HG03457 (cell line): ENCODE measurements at regions not wholly inside any gene's neighbourhood (a gene's known extent, or its start where the extent isn't known, plus 50 kb on each side); places are given as distances from the start of the nearest gene placed in this dataset.
"Not testable (repeated sequence)": the region's sequence is repeated elsewhere in the genome, so short reads cannot be mapped to it uniquely, and the experiment has no call there.

Experiments used
- ATAC-seq: cut with Tn5 transposase; IDR thresholded peaks from one replicate; pipeline ENCODE4 v1.9.1; 2021; ENCODE audit warnings: moderate number of reproducible peaks; ENCODE audit not compliant: unreplicated experiment

DNA sequence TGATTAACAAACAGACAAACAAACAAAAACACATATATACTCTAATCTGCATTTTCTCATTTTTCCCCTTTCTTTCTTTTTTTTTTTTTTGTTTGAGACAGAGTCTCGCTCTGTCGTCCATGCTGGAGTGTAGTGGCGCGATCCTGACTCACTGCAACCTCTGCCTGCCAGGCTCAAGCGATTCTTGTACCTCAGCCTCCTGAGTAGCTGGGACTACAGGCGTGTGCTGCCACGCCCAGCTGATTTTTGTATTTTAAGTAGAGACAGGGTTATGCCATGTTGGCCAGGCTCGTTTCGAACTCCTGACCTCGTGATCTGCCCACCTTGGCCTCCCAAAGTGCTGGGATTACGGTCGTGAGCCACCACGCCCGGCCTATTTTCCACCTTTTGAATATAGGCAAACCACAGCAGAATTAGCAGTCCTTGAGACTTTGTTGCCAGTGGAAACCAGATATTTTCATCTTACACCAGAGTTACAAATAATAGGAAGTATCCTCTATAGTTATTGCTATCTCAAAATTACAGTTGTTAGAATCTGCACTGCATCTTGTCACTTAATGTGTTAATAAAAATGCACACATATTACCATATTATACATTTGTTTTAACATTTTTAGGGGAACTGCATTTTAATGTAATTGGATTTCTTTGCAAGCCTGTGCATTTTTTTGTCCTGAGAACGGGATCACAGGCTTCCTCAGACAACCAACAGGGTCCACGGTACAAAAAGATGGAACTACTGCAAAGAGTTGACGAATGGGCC, 208.2 kb upstream of the ZNF217 start:
- no peak for ATAC-seq

GRCh38 chr20:53800883-53801604, 207.4 kb upstream of the ZNF217 start:
- ATAC-seq: no peak

- no peak for ATAC-seq
These were observed 206.8 kb upstream of the ZNF217 start for GRCh38 chr20:53800418-53800817.

- no peak for ATAC-seq
These were observed 203.4 kb upstream of the ZNF217 start for GRCh38 chr20:53797085-53797484.

DNA sequence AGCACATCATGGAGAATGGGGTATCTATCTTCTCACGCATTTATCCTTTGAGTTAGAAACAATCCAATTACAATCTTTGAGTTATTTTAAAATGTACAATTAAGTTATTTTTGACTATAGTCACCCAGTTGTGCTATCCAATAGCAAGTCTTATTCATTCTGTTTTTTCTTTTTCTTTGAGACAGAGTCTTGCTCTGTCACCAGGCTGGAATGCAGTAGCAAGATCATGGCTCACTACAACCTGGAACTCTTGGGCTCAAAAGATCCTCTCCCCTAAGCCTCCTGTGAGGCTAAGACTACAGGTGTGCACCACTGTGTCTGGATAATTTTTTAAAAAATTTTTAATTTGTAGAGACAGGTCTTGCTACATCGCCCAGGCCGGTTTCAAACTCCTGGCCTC, 201.5 kb upstream of the ZNF217 start:
- ATAC-seq: no peak

DNA sequence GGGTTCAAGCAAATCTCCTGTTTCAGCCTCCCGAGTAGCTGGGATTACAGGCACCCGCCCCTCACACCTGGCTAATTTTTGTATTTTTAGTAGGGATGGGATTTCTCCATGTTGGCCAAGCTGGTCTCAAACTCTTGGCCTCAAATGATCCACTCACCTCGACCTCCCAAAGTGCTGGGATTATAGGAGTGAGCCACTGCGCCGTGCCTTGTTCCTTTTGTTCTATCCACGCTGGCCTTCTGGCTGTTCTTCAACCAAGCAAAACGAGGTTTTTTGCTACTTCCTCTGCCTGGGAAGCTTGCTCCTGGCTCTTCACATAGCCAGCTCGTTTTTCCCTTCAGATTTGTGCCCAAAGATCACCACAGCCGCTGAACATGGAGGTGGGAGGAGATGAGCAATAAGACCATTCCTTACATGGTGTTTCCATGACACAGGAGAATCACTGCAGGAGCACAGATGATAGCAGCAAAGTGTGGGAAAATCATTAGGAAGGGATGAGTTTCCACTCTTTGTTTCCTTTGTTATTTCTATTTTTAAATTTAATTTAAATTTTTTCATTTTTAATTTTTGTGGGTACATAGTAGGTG, 201.0 kb upstream of the ZNF217 start:
- no peak for ATAC-seq

DNA sequence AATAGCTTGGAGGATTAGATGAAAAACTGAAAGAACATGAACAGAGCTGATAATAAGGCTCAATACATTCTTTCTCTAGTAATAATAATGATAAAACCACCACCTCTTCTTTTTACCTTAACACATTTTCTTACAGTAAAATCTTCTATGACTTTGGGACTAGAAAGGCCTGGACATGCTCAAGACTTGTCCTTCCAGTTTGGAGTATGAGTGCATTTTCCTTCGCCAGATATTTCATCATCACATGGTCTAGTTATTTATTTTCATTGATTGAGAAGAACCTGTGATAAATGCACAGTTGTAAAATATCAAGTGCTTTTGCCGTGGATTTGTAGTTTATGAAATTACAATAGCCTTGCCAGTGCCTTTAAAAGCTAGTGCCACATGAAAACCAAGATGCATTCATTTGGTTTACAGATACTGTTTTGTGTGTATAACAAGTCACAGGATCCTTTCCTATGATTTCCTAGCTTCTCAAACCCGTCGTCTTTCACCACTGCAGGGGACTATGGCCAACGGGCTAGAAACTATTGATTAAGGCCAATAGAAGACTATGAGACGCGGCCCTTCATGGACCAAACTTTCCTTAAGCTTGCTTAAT, 200.2 kb upstream of the ZNF217 start:
- no peak for ATAC-seq

DNA sequence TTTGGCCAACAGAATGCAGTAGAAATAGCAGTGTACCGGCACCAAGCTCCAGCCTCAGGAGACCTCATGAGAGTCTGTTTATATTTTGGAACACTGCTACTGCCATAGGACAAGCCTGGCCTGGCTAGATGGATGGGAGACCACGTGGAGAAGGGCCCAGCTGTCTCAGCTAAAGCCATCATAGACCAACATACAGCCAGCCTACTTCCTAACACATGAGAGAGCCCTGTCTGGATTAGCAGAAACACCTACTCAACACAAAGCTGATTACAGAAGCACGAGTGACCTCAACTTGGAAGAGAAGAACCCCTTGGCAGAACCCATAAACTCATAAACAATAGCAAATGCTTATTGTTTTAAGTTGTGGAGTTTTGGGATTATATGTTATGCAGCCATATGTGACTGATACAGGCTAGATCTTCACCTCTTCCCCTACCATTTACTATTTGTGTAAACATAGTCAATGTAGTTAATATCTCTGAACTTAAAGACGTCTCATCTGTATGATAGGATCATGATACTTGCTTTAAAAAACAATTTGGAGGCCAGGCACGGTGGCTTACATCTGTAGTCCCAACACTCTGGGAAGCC, 199.4 kb upstream of the ZNF217 start:
- ATAC-seq: no peak

GRCh38 chr20:53789989-53790675, 196.5 kb upstream of the ZNF217 start:
- ATAC-seq: no peak

GRCh38 chr20:53788253-53789022, 194.8 kb upstream of the ZNF217 start:
- ATAC-seq: no peak

DNA sequence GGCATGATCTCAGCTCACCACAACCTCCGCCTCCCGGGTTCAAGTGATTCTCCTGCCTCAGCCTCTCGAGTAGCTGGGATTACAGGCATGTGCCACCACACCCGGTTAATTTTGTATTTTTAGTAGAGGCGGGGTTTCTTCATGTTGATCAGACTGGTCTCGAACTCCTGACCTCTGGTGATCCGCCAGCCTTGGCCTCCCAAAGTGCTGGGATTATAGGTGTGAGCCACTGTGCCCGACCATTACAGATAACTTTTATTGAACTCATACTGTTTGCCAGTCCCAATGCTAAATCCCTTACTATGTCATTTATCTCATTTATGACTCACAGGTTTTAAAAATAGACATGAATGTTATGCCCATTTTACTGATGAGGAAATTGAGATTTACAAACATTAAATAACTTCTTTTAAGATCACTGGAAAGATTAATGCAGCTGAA, 193.9 kb upstream of the ZNF217 start:
- ATAC-seq: not testable (repeated sequence)

DNA sequence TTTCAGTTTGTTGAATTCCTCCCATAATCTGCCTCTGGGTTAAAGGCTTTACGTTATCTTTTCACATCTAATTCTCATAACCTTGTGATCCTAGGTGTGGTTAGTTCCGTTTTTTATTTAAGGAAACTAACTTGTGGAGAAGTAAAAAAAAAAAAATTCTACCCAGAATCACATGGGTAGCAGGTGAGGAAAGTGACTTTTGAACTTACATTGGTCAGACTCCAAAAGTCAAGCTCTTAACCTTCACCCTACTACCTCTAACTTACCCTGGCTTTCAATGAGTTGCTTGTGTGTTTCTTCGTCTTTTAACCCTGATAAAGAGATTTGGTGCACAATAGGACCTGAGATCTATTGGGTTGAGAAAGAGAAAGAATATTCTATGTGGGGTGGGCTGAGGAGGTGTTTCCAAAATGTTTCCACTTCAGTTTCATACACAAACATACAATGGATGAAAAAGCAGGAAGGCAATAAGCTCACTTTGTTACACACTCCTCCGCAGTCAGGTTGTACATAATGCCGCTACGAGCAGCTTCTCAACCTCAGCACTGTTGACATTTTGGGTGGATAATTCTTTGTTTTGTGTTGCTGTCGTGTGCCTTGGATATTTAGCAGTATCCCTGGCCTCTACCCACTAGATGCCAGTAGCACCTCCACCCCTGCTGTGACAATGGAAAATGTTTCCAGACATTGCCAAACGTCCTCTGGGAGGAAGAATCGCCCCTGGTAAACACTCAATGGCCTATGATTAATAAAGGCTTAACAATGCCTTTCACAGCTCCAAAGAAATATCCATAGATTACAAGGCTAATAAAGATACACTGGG, 193.0 kb upstream of the ZNF217 start:
- ATAC-seq: no peak

- no peak for ATAC-seq
These were observed 192.4 kb upstream of the ZNF217 start for GRCh38 chr20:53786071-53786444.

- ATAC-seq: no peak
These were observed 191.7 kb upstream of the ZNF217 start for GRCh38 chr20:53785320-53785719.

GRCh38 chr20:53783768-53784167, 190.1 kb upstream of the ZNF217 start:
- ATAC-seq: no peak

- ATAC-seq: no peak
These were observed 189.1 kb upstream of the ZNF217 start for GRCh38 chr20:53782612-53783246.

DNA sequence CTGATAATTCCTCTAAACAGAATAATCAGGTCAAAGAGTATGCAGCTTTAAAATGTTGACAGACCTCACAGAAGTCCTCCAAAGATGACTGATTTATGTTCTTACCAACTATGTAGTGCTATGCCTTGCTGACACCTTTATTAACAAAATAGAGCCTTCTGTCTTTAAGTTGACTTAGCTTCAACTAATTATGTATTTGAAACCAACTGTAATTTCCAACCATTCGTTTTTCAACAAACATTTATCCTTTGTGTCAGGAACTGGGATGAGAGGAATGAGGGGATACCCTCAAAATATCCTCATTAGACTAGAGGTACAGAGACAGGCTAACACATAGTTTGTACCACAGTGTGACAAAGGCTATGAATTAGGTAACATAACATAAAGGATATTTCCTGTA, 186.2 kb upstream of the ZNF217 start:
- no peak for ATAC-seq

GRCh38 chr20:53778736-53779135, 185.1 kb upstream of the ZNF217 start:
- ATAC-seq: no peak
